ENCODE measurements at regions not wholly inside any gene's neighbourhood (a gene's known extent, or its start where the extent isn't known, plus 50 kb on each side); places are given as distances from the start of the nearest gene placed in this dataset.

- TF ChIP-seq POLR2AphosphoS5 (IDR thresholded peaks at IDR 0.05; ENCODE audit: low read depth, low read length) (no peak), TAF1 (IDR thresholded peaks at IDR 0.05; ENCODE audit: borderline replicate concordance, insufficient read depth, low read length) (no peak), REST (IDR thresholded peaks at IDR 0.05; ENCODE audit: insufficient read depth in 1 of 2, low read depth in 2 of 2, low read length in 2 of 2) (no peak), SIN3A (IDR thresholded peaks at IDR 0.05; ENCODE audit: borderline replicate concordance, insufficient read depth, low read length) (no peak), FOXP2 (optimal IDR thresholded peaks at IDR 0.05; ENCODE audit: borderline replicate concordance, extremely low read depth, extremely low read length, insufficient read depth) (no peak)
Observed at GRCh38 chr10:21449288-21449966, 76.1 kb downstream of the SKIDA1 start.

Measured in PFSK-1 (cell line).